ENCODE measurements at regions not wholly inside any gene's neighbourhood (a gene's known extent, or its start where the extent isn't known, plus 50 kb on each side); places are given as distances from the start of the nearest gene placed in this dataset.

DNA sequence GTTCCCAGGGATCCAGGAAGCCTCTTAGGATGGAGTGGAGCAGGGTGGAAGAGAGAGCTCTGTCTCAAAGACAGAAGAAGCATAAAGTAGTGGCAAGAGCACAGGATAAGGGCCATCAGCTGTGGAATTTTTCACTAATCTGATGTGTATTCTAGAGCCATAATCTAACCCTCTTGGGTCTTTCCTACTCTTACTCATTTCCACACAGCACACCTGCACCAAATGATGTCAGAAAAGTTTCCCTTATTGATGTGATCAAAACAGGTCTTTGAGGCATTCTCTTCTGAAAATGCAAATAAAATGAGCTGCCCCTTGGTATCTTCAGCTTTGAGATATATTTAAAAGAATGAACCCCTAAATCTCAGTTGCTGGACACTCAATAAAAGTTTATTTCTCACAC is 415.1 kb upstream of the CHST9 start:
- Histone ChIP-seq H3K27ac (no peak overlapping the region), H3K4me1 (replicated peaks in 1 of 2) (peaks cover 0 to 13% of the 10 kb centered on the region in 2 donors), H3K4me3 (no peak overlapping the region)
- in situ Hi-C loops (cut with MboI; ENCODE audit: low pct_unique_long_range_greater_than_20kb in 2 of 9, low sequenced_read_pairs in 9 of 9, unreplicated experiment in 9 of 9), result loop anchor here in 2 of 9 experiments (10.0 kb wide), 1 partner anchor 155 kb away; no protein-coding TSS in a partner anchor
- no peak for ATAC-seq (replicated peaks in 6 of 8)

DNA sequence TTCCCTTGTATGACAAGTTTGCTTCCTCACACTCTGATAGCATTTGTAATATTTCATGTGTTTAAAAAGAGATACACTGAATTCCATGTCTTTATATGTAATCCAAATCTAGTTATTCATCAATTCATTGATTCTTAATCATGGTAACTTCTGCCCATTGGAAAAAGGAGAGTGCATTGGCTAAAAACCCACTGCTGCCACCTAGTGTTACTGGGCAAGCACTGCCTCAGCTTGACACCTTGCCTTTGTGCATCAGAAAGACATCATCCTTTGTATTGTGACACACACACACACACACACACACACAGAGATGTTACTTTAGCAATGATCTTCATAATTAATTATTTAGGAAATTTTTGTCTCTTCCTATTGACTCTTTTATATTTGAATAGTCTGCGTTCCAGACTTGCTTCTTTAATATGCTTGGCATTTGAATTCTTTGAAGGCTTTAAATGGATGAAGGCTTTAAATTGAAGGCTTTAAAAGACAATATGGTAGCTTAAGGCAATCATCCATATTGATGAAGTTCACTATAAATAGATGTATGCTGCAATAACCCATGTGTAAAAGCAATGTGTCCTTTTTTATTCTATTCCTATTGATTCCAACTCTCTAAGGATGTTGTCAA is 414.2 kb upstream of the CHST9 start:
- Histone ChIP-seq H3K4me3 (no peak overlapping the region), H3K27ac (no peak overlapping the region), H3K4me1 (replicated peaks in 1 of 2) (peaks cover 3 to 17% of the 10 kb centered on the region in 2 donors)
- WGBS, 10 experiments, result 46 to 100% (median 100%) methylated on average over 1 of the region's 1 CpG; no CpG with 5 or more reads in 3 of the 10 experiments
- peak in 5 of 8 experiments; percentile 41 to 73 (median 58) for ATAC-seq (replicated peaks in 6 of 8)
- in situ Hi-C loops (cut with MboI; ENCODE audit: low pct_unique_long_range_greater_than_20kb in 2 of 9, low sequenced_read_pairs in 9 of 9, unreplicated experiment in 9 of 9), result loop anchor here in 2 of 9 experiments (10.0 kb wide), 1 partner anchor 235 kb away; no protein-coding TSS in a partner anchor

DNA sequence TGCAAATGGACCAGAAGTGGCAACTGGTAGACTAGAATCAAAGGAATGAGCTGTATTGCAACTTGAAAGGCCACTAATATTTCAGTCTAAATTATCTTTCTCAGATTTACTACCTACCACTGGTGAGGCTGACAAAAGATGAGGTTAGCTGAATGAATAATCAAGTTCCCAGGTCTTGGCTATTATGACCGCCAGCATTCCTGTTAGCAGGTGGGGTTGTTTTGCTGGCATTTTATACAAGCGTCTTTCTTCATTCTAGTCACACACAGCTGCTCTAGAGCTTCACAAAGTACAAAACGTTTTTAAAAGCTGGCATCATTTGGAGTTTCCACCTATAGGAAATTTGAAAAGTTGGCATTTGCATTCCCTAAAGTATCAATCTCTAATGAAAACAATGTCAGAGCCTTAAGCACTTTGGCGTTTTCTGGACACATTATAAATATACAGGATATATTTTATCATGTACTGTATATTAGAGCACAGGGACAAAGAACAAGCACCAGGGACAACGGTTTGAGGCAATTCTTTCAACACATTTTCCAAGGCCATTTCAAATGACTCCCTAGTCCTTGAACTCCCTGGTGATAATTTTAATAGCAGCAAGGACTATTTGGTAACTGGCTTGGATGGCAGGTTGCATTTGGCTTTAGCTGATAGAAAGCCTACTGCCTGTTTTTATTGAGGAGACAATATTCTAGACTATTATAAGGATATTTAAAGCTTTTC is 410.2 kb upstream of the CHST9 start:
- no peak overlapping the region for H3K27ac ChIP-seq
- in situ Hi-C loops (cut with MboI; ENCODE audit: low pct_unique_long_range_greater_than_20kb in 2 of 9, low sequenced_read_pairs in 9 of 9, unreplicated experiment in 9 of 9), result loop anchor here in 2 of 9 experiments (10.0 kb wide), 1 partner anchor 230 kb away; no protein-coding TSS in a partner anchor

DNA sequence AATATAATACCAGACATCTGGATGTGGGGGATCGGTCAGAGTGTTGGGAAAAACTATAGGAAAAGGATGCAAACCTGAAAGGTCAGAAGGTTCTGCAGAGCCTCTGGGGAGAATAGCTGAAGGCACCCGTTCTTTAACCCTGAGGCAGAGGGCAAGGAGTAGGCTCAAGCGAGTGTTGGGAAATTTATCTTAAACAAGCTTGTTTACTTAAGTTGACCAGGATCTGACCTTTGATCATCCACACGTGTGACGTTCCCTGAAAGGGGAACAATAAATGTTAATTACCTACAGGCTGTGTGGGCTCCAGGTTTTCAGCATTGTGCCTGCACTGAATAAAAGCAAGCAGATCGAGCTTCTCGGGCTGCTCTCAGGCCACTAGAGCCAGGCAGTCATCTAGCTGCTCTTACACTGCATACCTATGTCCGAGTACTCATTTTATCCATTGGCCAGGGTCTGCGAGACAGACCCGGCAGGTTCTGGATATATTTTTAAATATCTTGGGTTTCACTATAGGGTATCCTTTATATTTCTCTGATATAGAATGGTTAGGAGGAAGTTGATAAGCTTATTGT is 400.6 kb upstream of the CHST9 start:
- Histone ChIP-seq H3K27ac (peak overlapping the region in 1 of 2 donors; percentile 58), H3K4me1 (replicated peaks in 1 of 2) (peaks cover 0 to 2% of the 10 kb centered on the region in 2 donors), H3K4me3 (no peak overlapping the region)
- ATAC-seq (replicated peaks in 6 of 8), result no peak
- in situ Hi-C loops (cut with MboI; ENCODE audit: low pct_unique_long_range_greater_than_20kb in 2 of 9, low sequenced_read_pairs in 9 of 9, unreplicated experiment in 9 of 9), result no loop called here
- 8 to 75% (median 43%) methylated on average over 1 to 10 of the region's 10 CpGs for WGBS, 10 experiments

More for the DNA sequence above, 410.2 kb upstream of the CHST9 start:
- Histone ChIP-seq H3K4me3 (no peak overlapping the region), H3K4me1 (replicated peaks in 1 of 2) (peaks cover 3 to 17% of the 10 kb centered on the region in 2 donors)
- 0 to 100% (median 65%) methylated on average over 1 to 5 of the region's 5 CpGs; no CpG with 5 or more reads in 2 of the 10 experiments for WGBS, 10 experiments
- peak in 5 of 8 experiments; percentile 30 to 92 (median 55) for ATAC-seq (replicated peaks in 6 of 8)

DNA sequence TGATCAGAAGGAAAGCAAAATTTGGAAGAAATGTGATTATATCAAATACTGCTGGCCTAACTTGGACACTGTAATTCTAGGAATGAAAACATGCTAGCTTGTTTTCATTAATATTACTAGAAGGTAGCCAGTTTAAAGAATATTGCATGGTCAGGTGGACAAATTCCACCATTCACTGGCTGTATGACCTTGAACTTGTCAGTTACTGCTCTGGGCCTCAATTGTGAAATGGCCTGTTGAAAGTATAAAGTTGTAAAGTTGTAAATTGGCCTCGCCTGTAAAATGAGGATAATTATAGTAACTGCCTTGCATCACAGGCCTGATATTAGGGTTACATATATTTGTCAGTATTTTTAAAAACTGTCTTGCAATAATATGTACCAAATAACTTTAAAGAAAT is 398.4 kb upstream of the CHST9 start:
- Histone ChIP-seq H3K4me3 (no peak overlapping the region), H3K27ac (no peak overlapping the region), H3K4me1 (replicated peaks in 1 of 2) (peaks cover under 1 to 2% of the 10 kb centered on the region in 2 donors)
- in situ Hi-C loops (cut with MboI; ENCODE audit: low pct_unique_long_range_greater_than_20kb in 2 of 9, low sequenced_read_pairs in 9 of 9, unreplicated experiment in 9 of 9), result no loop called here
- ATAC-seq (replicated peaks in 6 of 8), result no peak
- WGBS, 10 experiments, result 0 to 100% (median 58%) methylated on average over 1 of the region's 1 CpG; no CpG with 5 or more reads in 2 of the 10 experiments

DNA sequence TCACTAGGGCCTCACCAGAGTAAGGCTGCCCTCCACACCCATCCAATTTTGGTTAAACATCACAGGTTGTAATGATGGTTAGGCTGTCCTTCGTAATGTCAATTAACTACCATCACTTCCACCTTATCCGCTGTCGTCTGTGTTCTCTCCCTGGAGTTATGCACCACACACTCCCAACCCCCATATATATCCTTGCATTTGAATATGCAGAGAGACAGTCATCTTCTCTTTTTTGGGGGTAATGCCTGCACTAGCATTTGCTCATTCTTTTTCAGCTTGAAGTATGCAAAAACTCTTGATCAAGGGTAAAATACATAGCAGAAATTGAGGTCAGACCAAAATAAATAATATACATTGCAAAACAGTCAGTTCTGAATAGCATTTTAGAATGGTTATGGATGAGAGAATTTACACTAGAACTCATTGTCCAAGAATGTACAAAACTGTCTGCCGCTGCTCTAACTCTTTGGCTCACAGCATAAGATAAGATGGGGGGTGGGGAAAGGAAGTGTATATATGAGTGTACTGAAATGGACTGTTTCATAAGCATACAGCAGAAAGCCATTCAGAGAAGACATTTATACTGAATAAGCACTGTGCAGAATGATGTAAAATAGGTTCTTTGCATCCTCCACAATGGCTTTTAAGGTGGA is 397.8 kb upstream of the CHST9 start:
- in situ Hi-C loops (cut with MboI; ENCODE audit: low pct_unique_long_range_greater_than_20kb in 2 of 9, low sequenced_read_pairs in 9 of 9, unreplicated experiment in 9 of 9), result no loop called here
- Histone ChIP-seq H3K4me3 (no peak overlapping the region), H3K4me1 (replicated peaks in 1 of 2) (peaks cover 3 to 7% of the 10 kb centered on the region in 2 donors), H3K27ac (no peak overlapping the region)
- peak in 3 of 8 experiments; percentile 89 to 93 (median 92) for ATAC-seq (replicated peaks in 6 of 8)
- WGBS, 10 experiments, result 0 to 87% (median 57%) methylated on average over 1 to 4 of the region's 4 CpGs; no CpG with 5 or more reads in 2 of the 10 experiments

DNA sequence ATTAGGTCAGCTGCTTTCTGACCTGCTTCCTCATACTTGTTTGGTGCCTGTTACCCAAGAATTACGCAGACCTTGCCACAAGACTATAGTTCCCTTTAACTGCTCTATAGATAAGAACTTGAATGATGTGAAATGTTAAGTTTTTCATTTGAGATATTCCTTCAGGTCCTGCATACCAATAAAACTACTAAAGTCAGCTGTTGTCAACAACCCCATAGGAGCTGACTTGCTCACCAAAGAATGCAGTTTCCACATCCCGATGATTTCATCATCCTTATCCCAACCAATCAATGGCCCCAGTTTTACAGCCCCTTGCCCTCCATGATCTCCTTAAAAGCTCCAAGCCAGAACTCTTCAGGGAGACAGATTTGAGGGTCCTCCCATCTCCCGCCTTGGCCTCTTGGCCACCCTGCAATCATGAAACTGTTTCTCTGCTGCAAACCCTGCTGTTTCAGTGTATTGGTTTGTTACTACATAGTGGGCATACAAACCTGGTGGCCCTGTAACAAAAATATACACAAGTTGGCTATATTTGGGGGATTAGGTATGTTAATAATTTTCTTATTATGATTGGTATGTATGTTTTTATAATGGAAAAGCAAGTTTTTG is 396.3 kb upstream of the CHST9 start:
- in situ Hi-C loops (cut with MboI; ENCODE audit: low pct_unique_long_range_greater_than_20kb in 2 of 9, low sequenced_read_pairs in 9 of 9, unreplicated experiment in 9 of 9), result no loop called here
- ATAC-seq (replicated peaks in 6 of 8), result no peak
- peaks cover 7 to 11% of the 10 kb centered on the region in 2 donors for H3K4me1 ChIP-seq (replicated peaks in 1 of 2)
- H3K4me3 ChIP-seq, result no peak overlapping the region
- no peak overlapping the region for H3K27ac ChIP-seq
- 0 to 100% (median 93%) methylated on average over 1 to 3 of the region's 3 CpGs for WGBS, 10 experiments

DNA sequence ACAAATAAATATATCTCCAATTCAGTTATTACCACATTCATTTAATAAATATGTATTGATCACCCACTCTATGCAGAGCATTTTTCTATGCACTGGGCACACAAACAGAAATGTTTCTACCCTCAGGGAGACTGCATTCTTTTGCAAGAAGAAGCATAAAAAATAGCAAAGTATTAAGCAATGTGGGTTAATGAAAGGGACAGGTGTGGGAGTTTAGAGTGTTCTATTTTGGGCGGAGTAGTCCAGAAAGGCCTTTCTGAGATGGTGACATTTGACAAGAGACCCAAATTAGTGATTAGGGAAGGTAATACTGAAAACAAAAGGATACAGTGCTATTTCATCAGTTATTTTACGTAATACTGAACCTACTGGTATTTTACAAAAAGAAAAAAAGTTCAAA is 394.3 kb upstream of the CHST9 start:
- in situ Hi-C loops (cut with MboI; ENCODE audit: low pct_unique_long_range_greater_than_20kb in 2 of 9, low sequenced_read_pairs in 9 of 9, unreplicated experiment in 9 of 9), result no loop called here
- no peak for ATAC-seq (replicated peaks in 6 of 8)

DNA sequence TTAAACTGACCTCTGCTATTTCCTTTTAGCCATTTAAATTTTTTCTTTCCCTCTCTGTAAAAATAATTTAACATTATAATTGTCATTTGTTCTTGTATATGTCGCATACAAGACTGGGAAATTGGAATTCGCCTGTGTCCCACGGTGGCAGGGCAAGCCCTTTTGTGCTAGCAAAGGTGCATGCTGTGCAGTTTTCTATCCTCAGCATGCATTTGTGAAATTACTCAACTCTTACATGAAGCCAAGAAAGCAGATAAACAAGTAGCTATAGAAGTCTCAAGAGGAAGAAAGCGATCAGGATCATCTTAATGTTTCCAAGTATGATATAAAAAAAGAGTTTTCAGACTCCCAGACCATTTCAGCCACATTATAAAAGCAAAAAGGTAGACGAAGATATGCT is 392.6 kb upstream of the CHST9 start:
- WGBS, 10 experiments, result 0 to 72% (median 52%) methylated on average over 3 to 5 of the region's 5 CpGs; no CpG with 5 or more reads in 1 of the 10 experiments
- in situ Hi-C loops (cut with MboI; ENCODE audit: low pct_unique_long_range_greater_than_20kb in 2 of 9, low sequenced_read_pairs in 9 of 9, unreplicated experiment in 9 of 9), result no loop called here
- H3K27ac ChIP-seq, result no peak overlapping the region
- H3K4me1 ChIP-seq (replicated peaks in 1 of 2), result peaks cover 5 to 11% of the 10 kb centered on the region in 2 donors
- no peak overlapping the region for H3K4me3 ChIP-seq
- ATAC-seq (replicated peaks in 6 of 8), result peak in 2 of 8 experiments; percentile 6 to 12

More for the DNA sequence above, 394.3 kb upstream of the CHST9 start:
- Histone ChIP-seq H3K4me3 (no peak overlapping the region), H3K27ac (no peak overlapping the region), H3K4me1 (replicated peaks in 1 of 2) (peaks cover 5 to 11% of the 10 kb centered on the region in 2 donors)
- WGBS, 10 experiments, result 4 to 100% (median 91%) methylated on average over 1 to 2 of the region's 2 CpGs

DNA sequence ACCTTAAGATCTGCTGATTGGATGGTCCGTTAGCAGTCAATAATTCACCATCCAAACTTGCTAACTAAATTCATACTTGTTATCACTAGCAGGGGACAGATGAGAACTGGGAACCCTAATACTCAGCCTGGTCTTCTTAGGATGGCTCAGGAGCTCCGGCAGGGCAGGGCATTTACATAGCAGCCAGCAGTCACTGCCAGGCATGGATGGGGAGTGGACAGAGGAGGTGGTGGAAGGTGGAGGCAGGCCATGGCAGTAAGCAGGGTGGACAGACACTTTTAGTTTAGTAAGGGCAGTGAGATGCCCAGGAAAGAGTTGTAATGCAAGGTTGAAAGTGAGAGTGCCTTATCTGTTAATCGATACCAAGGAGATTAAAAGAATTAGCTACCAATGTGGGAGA is 392.2 kb upstream of the CHST9 start:
- Histone ChIP-seq H3K4me1 (replicated peaks in 1 of 2) (peaks cover 5 to 11% of the 10 kb centered on the region in 2 donors), H3K27ac (no peak overlapping the region), H3K4me3 (no peak overlapping the region)
- no peak for ATAC-seq (replicated peaks in 6 of 8)
- in situ Hi-C loops (cut with MboI; ENCODE audit: low pct_unique_long_range_greater_than_20kb in 2 of 9, low sequenced_read_pairs in 9 of 9, unreplicated experiment in 9 of 9), result no loop called here
- 0 to 100% (median 57%) methylated on average over 1 to 3 of the region's 3 CpGs for WGBS, 10 experiments

DNA sequence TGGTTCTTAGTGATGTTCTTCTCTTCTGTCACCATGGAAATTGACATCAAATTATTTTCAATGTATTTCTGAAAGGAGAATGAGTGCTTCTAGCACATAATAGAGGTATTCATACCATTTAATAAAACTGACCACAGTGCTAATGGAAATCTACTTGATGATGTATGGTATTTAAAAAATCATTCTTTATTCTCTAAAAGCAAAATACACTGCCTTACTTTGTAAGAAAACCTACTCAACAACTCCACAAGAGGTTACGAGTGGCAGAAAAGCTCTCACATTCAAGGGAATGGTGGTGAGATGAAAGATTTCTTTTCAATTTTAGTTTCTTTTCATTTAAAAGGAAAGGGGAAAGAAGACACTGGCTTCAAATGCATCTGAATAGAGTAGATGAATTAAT is 382.3 kb upstream of the CHST9 start:
- peaks cover 8 to 9% of the 10 kb centered on the region in 2 donors for H3K4me1 ChIP-seq (replicated peaks in 1 of 2)
- WGBS, 10 experiments, result 20 to 71% (median 56%) methylated on average over 1 of the region's 1 CpG; no CpG with 5 or more reads in 3 of the 10 experiments
- H3K27ac ChIP-seq, result no peak overlapping the region
- no peak overlapping the region for H3K4me3 ChIP-seq
- ATAC-seq (replicated peaks in 6 of 8), result peak in 5 of 8 experiments; percentile 32 to 78 (median 54)
- in situ Hi-C loops (cut with MboI; ENCODE audit: low pct_unique_long_range_greater_than_20kb in 2 of 9, low sequenced_read_pairs in 9 of 9, unreplicated experiment in 9 of 9), result no loop called here

DNA sequence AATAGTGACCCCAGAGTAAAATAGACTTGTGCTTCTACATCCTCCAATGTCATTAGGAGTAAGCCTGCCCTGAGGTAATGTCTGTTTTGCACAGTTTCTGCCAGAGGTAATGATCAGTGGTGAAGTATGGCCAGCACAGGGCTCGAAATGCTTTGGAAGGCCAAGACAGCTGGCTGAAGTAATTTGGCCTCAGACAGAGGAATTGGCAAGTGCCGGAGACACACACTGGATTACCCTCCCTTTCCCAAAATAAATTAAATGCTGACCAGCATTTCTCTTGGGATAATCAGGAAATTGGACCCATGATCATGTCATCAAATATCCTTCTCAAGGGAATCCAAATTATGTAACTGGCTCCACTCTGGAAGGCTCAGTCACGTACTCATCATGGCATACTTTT is 379.0 kb upstream of the CHST9 start:
- in situ Hi-C loops (cut with MboI; ENCODE audit: low pct_unique_long_range_greater_than_20kb in 2 of 9, low sequenced_read_pairs in 9 of 9, unreplicated experiment in 9 of 9), result no loop called here
- Histone ChIP-seq H3K4me1 (replicated peaks in 1 of 2) (peaks cover 8 to 13% of the 10 kb centered on the region in 2 donors), H3K27ac (no peak overlapping the region), H3K4me3 (no peak overlapping the region)
- ATAC-seq (replicated peaks in 6 of 8), result no peak
- WGBS, 10 experiments, result 25 to 100% (median 95%) methylated on average over 1 to 3 of the region's 3 CpGs; no CpG with 5 or more reads in 1 of the 10 experiments

Data from motor neuron (in vitro differentiated cells).